HCT116 (cell line): ENCODE measurements at regions not wholly inside any gene's neighbourhood (a gene's known extent, or its start where the extent isn't known, plus 50 kb on each side); places are given as distances from the start of the nearest gene placed in this dataset.

ENCODE experiments used
- ATAC-seq: fragments of 200-7000 bp; cut with Tn5 transposase; 2 replicates; pipeline ENCODE4 v1.9.1; 2020; ENCODE audit warnings: mild to moderate bottlenecking, moderate library complexity
- BruUV-seq: library from RNA; stranded (reverse); fragments of 400-500 nt; replicated peaks from 2 replicates; lab custom pipeline; 2021; lab: Mats Ljungman, UMichigan
- CTCF ChIA-PET: fragments of 300-600 bp; sonication (Branson Sonifier 250); formaldehyde crosslinking; loops from one replicate; lab custom pipeline; 2021; ENCODE audit warnings: antibody characterized with exemption; lab: Charles Lee
- POLR2A ChIA-PET: fragments of 300-600, 350-600 bp; sonication (Branson Sonifier 250); formaldehyde crosslinking; loops from one replicate; lab custom pipeline; 2021; ENCODE audit warnings: antibody characterized with exemption; lab: Charles Lee
- RAD21 ChIA-PET, 2 experiments: fragments of 300-600 bp; sonication (Branson Sonifier 250); formaldehyde crosslinking; loops; one replicate each; lab custom pipeline; 2023; ENCODE audit warnings: low total read pairs in 2 of 2; ENCODE audit not compliant: uncharacterized antibody in 2 of 2, unreplicated experiment in 2 of 2, low non-redundant PET in 1 of 2; lab: Charles Lee
- DNase-seq: peaks from one replicate; pipeline ENCODE4 v3.0.0-alpha.2; 2010; ENCODE audit warnings: low read depth, low spot score
- H2AFZ ChIP-seq: fragments of 200-600 bp; shearing (Covaris generic), sonication (generic); 2 replicates; pipeline ENCODE4 v1.6.1; 2017; ENCODE audit warnings: low read depth, mixed run types, mixed read lengths, antibody characterized with exemption, low read length; ENCODE audit not compliant: poor library complexity, severe bottlenecking
- H3K27ac ChIP-seq: 2 replicates; pipeline ENCODE4 v1.5.1; 2012; ENCODE audit warnings: low read depth, low read length
- H3K27me3 ChIP-seq: fragments of 200-600 bp; sonication (generic); 2 replicates; pipeline ENCODE4 v1.6.1; 2016; ENCODE audit warnings: mixed run types, low read length, mixed read lengths; ENCODE audit not compliant: insufficient read depth
- H3K36me3 ChIP-seq, 2 experiments: fragments of 200-500 bp in 1 of 2; fragments of 200-600 bp in 1 of 2; sonication (Bioruptor generic) in 1 of 2; sonication (generic) in 1 of 2; 2 replicates each; pipeline versions ENCODE4 v1.5.1 to v1.6.1; 2014 to 2016; ENCODE audit warnings: low read length in 2 of 2, inconsistent platforms in 1 of 2, mixed read lengths in 1 of 2, mixed run types in 1 of 2; ENCODE audit not compliant: insufficient read depth in 2 of 2, control insufficient read depth in 1 of 2
- H3K4me1 ChIP-seq, 2 experiments: fragments of 200-600 bp in 1 of 2; sonication (generic) in 1 of 2; 2 replicates each; pipeline versions ENCODE4 v1.5.1 to v1.6.1; 2012 to 2017; ENCODE audit warnings: low read length in 2 of 2, inconsistent platforms in 1 of 2, mild to moderate bottlenecking in 1 of 2, mixed read lengths in 1 of 2, mixed run types in 1 of 2, moderate library complexity in 1 of 2; ENCODE audit not compliant: insufficient read depth in 2 of 2, control insufficient read depth in 1 of 2
- H3K4me2 ChIP-seq: fragments of 200-600 bp; sonication (generic); 2 replicates; pipeline ENCODE4 v1.6.1; 2017; ENCODE audit warnings: mixed run types, low read length, mixed read lengths
- H3K4me3 ChIP-seq, 2 experiments: fragments of 200-600 bp in 1 of 2; sonication (generic) in 1 of 2; replicated peaks in 1 of 2; 2 replicates each; pipeline ENCODE4 v1.5.1; 2011 to 2016; ENCODE audit warnings: low read length in 2 of 2, control low read depth in 1 of 2, low read depth in 1 of 2, mild to moderate bottlenecking in 1 of 2, mixed read lengths in 1 of 2, mixed run types in 1 of 2
- H3K79me2 ChIP-seq: fragments of 200-600 bp; sonication (generic); 2 replicates; pipeline ENCODE4 v1.6.1; 2017; ENCODE audit warnings: mild to moderate bottlenecking, mixed run types, low read length, moderate library complexity, mixed read lengths; ENCODE audit not compliant: insufficient read depth
- H3K9ac ChIP-seq: fragments of 200-600 bp; sonication (generic); 2 replicates; pipeline ENCODE4 v1.6.1; 2016; ENCODE audit warnings: low read length, mixed read lengths
- H3K9me2 ChIP-seq: fragments of 200-600 bp; sonication (generic), shearing (Covaris generic); 2 replicates; pipeline ENCODE4 v1.6.1; 2017; ENCODE audit warnings: mixed run types, mild to moderate bottlenecking, moderate library complexity; ENCODE audit not compliant: insufficient read depth
- H3K9me3 ChIP-seq, 2 experiments: fragments of 200-500 bp in 1 of 2; fragments of 200-600 bp in 1 of 2; sonication (Bioruptor generic) in 1 of 2; sonication (generic) in 1 of 2; 2 replicates each; pipeline ENCODE4 v1.6.1; 2014 to 2017; ENCODE audit warnings: low read length in 2 of 2, mixed read lengths in 2 of 2, inconsistent platforms in 1 of 2, low read depth in 1 of 2, mild to moderate bottlenecking in 1 of 2, mixed run types in 1 of 2, moderate library complexity in 1 of 2; ENCODE audit not compliant: control insufficient read depth in 1 of 2, insufficient read depth in 1 of 2
- H4K20me1 ChIP-seq: fragments of 200-600 bp; sonication (generic), shearing (Covaris generic); 2 replicates; pipeline ENCODE4 v1.6.1; 2017; ENCODE audit warnings: mixed run types, mild to moderate bottlenecking, moderate library complexity; ENCODE audit not compliant: insufficient read depth
- EGR1 ChIP-seq: IDR thresholded peaks from 2 replicates; pipeline ENCODE4 v1.6.1; 2012; ENCODE audit warnings: low read depth
- ELF1 ChIP-seq: IDR thresholded peaks from 2 replicates; pipeline ENCODE4 v1.6.1; 2012; ENCODE audit warnings: low read depth, borderline replicate concordance
- FOSL1 ChIP-seq: IDR thresholded peaks from 2 replicates; pipeline ENCODE4 v1.6.1; 2012; ENCODE audit warnings: low read depth
- JUND ChIP-seq: IDR thresholded peaks from 2 replicates; pipeline ENCODE4 v1.6.1; 2012
- POLR2A ChIP-seq: IDR thresholded peaks from 2 replicates; pipeline ENCODE4 v1.7.0; 2011; ENCODE audit warnings: borderline replicate concordance; ENCODE audit not compliant: insufficient read depth, insufficient read length; ENCODE audit errors: extremely low read depth
- POLR2AphosphoS5 ChIP-seq: IDR thresholded peaks from 2 replicates; pipeline ENCODE4 v1.6.1; 2011; ENCODE audit warnings: mild to moderate bottlenecking, low read depth, low read length, moderate library complexity
- REST ChIP-seq: IDR thresholded peaks from 2 replicates; pipeline ENCODE4 v1.6.1; 2012; ENCODE audit warnings: low read depth
- SIN3A ChIP-seq: IDR thresholded peaks from 2 replicates; pipeline ENCODE4 v1.6.1; 2012; ENCODE audit warnings: low read depth
- SRF ChIP-seq: IDR thresholded peaks from 2 replicates; pipeline ENCODE4 v1.6.1; 2012; ENCODE audit warnings: low read depth
- YY1 ChIP-seq: IDR thresholded peaks from 2 replicates; pipeline ENCODE4 v1.6.1; 2011; ENCODE audit warnings: low read length, low read depth, moderate library complexity, mild to moderate bottlenecking; ENCODE audit not compliant: insufficient replicate concordance; ENCODE audit errors: extremely low read depth
- ZBTB33 ChIP-seq: IDR thresholded peaks from 2 replicates; pipeline ENCODE4 v1.6.1; 2011; ENCODE audit warnings: mild to moderate bottlenecking, low read length, moderate library complexity; ENCODE audit not compliant: insufficient replicate concordance; ENCODE audit errors: extremely low read depth
- ZFX ChIP-seq: fragments of 450-650 bp; IDR thresholded peaks from 2 replicates; pipeline ENCODE4 v1.6.1; 2017
- intact Hi-C: fragments of 100-400 bp; cut with micrococcal nuclease; formaldehyde crosslinking; loops from 2 replicates; pipeline ENCODE4 v1.10.0; 2022

GRCh38 chr16:55949518-55949917 is 74.3 kb upstream of the CES5A start:
- RAD21 ChIA-PET: no interaction called here
- CTCF ChIA-PET: no interaction called here
- H3K4me3 ChIP-seq: no peak overlapping the region
- H2AFZ ChIP-seq: no peak overlapping the region
- TF ChIP-seq POLR2A (no peak), EGR1 (no peak), REST (no peak), POLR2AphosphoS5 (no peak), ZFX (no peak), SRF (no peak), YY1 (no peak), ZBTB33 (no peak), ELF1 (no peak), FOSL1 (no peak), JUND (no peak), SIN3A (no peak)
- TF ChIP-seq, all 23 proteins: peak for 0
- POLR2A ChIA-PET: no interaction called here
- no peaks in the 10 kb centered on the region for H4K20me1 ChIP-seq
- H3K79me2 ChIP-seq: no peaks in the 10 kb centered on the region
- no peaks in the 10 kb centered on the region for H3K4me1 ChIP-seq
- no TSS peak for BruUV-seq
- H3K27ac ChIP-seq: no peak overlapping the region
- no peaks in the 10 kb centered on the region for H3K9me2 ChIP-seq
- ATAC-seq (no peak), DNase-seq (no peak)
- no peak overlapping the region for H3K4me2 ChIP-seq
- intact Hi-C loops: no loop called here
- no peaks in the 10 kb centered on the region for H3K9me3 ChIP-seq
- no peaks in the 10 kb centered on the region for H3K36me3 ChIP-seq
- no peak overlapping the region for H3K9ac ChIP-seq
- H3K27me3 ChIP-seq: peaks cover 12% of the 10 kb centered on the region
